NCI-H1930 (cell line): ENCODE measurements at regions not wholly inside any gene's neighbourhood (a gene's known extent, or its start where the extent isn't known, plus 50 kb on each side); places are given as distances from the start of the nearest gene placed in this dataset.
"Not testable (repeated sequence)": the region's sequence is repeated elsewhere in the genome, so short reads cannot be mapped to it uniquely, and the experiment has no call there.

Source experiments
- DNase-seq, 2 experiments: peaks; one replicate each; lab custom pipeline; 2025; lab: John Stamatoyannopoulos, UW

DNA sequence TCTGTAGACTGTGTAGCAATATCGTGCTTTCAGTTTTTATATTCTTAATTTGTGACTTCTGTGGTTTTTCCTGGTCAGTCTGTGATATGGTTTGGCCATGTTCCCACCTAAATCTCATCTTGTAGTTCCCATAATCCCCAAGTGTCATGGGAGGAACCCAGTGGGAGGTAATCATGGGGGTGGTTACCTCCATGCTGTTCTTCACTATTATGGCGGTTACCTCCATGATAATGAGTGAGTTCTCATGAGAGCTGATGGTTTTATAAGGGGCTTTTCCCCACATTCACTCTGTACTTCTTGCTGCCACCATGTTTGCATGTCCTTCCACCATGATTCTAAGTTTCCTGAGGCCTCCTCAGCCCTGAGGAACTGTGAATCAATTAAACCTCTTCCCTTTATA is 169.8 kb downstream of the LEPR start:
- no peak for DNase-seq

DNA sequence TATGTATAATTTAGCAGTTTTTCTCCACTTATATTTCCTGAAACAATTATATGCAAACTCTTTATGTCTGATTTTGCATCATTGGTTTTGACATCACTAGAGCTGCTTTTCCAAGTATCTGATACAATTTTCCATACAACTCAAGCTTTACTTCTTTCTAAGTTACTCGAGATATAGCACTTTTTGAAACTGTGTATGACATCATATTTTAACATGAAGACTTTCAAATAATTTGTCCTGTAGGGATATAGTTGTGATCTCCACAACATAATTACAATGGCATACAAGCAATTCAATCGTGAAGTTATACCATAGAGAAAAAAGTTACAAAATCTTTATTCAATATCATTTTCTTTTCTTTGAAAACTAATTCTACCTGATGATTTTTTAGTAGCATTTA is 173.0 kb downstream of the LEPR start:
- DNase-seq, result no peak

DNA sequence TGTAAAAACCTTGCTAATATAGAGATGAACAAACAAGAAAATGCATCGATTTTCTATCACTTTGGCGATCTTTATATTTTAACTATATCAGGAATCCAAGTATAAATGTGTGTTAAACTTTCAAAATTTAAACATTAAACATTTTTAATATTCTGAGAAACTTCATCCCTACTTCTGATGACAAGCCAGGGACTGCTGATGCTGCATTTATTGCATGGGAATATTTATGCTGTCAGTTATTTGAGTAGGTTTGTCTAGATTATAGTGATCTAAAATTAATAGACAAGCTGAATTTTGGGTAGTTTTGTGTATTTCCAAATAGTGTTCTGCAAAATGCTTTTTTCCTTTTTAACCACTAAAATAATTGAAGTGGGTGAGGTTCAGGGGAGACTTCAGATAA is 175.3 kb downstream of the LEPR start:
- DNase-seq, result no peak

DNA sequence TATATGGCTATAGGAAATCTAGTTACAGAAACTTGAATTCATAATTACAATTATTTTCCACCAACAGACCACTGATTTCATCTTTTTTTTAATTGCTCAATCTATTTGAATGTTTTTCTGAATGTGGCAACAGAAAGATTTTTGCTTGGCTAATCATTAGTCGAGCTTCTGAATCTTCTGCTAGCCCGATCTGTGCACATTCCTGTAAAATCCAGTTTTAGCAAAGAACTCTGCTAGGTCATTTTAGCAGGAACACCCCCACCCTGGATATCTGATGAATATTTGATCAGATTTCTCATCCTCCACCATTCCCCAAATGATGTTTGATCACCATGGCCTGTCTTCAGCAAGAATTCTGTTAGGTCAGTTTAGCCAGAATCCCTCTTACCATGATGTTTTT is 176.3 kb downstream of the LEPR start:
- DNase-seq, result no peak

DNA sequence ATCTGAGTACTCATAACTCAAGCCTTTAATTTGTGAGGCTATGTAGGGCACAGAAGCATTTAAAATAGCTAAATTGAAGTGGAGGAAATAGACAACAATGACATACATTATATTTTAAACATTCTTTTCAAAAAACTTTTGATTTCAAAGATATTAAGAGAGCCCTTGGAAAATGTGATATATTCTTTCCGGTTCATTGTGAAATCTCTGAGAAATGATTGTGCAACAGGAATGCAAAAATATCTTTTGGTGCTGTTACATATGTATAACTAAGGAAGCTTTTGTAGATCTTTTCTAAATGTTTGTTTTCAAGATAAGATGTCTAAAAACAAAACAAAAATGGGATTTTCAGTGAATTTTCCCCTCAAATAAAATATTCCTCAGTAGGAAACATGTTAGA is 185.2 kb downstream of the LEPR start:
- DNase-seq, result no peak

DNA sequence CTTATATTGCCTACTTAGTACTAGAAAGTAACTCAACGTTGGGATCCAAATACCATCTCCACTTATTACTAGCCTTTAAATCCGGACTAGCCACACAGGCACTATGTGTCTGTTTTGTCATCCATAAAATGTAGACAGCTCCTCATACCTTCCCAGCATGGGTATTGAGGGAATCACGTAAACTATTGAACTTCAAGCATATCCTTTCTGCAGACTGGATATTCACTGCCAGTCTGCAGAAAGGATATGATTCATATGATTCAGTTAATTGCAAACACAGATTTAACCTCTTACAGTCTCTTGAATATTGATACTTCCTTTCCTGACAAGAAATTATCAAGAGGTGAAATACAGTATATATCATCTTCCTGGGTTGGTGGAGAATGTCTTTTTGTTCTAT is 186.0 kb downstream of the LEPR start:
- DNase-seq, result no peak

DNA sequence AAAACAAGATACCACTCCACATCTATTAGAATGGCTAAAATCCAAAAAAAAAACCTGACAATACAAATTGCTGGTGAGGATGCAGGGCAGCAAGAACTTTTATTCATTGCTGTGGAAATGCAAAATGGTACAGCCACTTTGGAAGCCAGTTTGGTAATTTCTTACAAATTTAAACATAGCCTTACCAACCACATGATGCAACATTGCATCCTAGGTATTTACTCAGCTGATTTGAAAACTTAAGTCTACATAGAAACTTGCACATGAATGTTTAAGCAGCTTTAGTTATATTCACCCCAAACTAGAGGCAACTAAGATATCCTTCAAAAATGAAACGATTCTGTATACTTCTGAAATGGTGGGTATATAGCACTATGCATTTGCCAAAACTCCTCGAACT is 178.8 kb upstream of the PDE4B start:
- no peak for DNase-seq

DNA sequence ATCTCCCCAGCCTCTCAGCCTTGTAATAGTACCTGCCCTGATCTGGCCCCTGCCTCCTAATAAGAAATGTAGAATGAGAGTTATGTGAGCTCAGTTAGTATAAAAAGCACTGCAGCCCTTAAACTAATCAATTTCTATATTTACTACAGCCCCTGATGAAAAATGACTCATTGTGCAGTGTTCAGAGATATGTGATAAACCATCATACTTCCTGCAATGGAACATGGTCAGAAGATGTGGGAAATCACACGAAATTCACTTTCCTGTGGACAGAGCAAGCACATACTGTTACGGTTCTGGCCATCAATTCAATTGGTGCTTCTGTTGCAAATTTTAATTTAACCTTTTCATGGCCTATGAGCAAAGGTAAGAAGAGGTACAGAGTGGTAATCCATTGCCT is 176.8 kb upstream of the PDE4B start:
- no peak for DNase-seq

DNA sequence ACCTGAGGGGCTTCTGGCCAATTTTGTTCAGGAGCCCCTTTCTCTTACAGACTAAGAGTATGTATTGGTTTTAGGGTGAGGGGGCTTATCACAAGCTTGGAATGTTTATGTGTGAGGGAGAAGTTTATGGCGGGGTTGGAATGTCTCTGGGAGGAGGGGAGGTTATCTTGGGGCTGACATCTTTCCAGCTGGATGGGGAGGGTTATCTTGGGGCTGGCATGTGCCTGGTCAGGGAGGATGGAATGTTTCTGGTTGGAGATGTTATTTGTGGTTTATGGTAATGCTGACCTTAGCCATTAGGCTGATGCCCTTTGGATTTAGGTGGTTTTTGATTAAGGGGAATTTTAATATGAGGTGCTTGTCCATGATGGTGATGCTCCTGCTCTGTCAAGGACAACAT is 171.0 kb upstream of the PDE4B start:
- DNase-seq, result not testable (repeated sequence)

DNA sequence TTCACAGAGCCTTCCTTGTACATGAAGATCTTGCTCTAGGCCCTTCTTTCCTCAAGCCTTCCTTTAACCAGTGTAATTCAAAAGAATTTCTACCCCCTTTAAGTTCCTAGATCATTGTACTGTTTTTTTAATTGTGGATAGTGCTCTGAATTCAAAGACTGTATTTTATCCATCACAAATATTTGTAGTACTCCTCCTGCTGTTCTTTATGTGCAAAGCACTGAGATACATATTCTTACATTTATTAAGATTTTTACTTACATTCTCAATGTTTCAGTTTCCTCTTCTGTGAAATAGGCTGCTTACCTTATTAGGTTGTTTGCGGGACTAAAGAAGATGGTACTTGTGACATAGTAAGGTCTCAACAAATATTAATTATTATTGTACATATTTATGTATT is 168.8 kb upstream of the PDE4B start:
- no peak for DNase-seq

DNA sequence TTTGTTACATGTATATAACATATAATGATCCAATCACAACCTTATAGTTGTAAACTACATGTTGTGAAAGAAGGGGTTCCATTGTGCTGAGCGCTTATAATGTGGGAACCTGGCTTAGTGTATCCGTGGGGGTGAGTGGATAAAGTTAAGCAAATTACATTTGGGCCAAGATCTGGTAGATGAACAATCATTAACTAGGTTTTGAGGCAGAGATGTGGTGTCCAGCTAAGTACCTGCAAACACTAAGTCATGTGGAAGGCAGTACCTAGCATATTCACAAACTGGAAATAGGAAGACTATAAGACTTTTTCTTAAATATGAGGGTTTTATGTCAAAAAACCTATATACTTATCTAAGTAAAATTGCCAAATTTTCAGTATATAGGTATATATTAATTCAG is 167.2 kb upstream of the PDE4B start:
- DNase-seq, result no peak

DNA sequence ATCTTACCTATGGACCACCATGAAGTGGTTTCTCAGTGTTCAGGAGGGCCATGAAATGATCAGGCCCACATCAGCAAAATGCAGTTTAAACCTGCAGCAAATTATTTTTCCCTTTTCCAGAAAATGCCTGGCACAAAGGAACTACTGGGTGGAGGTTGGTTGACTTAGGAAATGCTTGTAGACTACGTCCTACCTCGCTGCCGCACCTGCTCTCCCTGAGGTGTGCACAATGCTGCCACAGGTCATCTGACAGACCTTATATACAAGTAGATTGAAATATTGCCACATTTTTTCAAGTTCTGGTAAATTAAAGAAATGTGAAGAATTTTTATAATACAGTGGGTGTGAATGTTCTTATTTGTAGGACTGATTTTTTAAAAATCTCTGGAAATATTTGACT is 166.7 kb upstream of the PDE4B start:
- no peak for DNase-seq

DNA sequence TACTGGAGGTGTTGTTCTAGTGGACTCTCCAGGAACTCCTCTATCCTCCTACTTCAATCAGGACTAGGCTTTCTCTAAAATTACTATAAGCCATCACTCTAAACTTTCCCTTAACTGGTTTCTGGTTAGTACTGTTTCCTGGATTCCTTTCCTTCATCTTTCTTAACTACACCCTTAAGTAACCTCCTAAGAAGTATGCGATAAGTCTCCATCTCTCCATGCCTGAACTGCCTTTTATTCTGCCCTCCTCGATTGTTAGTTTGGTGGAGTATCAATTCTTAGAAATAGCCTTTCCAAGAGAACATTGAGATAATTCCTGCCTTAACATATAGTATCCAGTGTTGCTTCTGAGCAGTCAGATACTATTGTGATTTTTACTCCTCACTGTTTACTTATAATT is 162.9 kb upstream of the PDE4B start:
- DNase-seq, result no peak

DNA sequence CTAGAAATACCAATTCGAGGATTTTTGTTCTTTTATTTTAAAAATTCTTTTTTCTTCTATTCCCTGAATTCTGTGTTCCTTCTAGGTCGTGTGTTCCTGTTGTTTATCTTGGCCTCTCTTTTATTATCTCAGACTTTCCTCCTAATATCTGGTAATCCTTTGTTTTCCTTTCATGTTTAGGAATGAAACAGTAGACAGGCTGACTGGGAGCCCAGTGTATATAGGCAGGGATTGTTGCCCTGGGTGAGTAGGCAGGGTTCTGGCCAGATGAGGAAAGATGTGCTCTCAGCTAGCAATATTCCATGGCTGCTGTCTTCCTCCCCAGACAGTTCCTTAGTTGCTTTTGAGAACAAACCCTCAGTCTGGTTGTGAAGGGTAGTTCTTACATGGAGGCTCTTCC is 161.8 kb upstream of the PDE4B start:
- DNase-seq, result no peak

DNA sequence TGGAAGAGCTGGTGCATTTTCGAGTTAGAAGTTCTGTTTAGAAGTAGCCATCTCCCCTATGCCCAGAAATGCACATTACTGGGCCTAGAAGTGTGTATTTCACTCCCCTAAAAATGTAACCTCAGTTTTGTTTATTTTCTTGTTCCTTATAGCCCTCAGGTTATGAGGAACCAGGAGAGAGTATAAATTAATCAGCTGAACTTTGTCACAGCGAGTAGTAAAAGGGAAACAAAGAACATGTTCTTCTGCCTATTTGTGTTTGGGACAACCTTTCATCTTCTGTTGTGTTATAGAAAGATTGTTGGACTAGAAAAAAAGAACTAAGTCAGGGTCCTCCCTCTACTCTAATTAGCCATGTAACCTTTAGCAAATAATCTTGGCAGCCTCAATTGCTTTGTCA is 160.5 kb upstream of the PDE4B start:
- DNase-seq, result no peak

DNA sequence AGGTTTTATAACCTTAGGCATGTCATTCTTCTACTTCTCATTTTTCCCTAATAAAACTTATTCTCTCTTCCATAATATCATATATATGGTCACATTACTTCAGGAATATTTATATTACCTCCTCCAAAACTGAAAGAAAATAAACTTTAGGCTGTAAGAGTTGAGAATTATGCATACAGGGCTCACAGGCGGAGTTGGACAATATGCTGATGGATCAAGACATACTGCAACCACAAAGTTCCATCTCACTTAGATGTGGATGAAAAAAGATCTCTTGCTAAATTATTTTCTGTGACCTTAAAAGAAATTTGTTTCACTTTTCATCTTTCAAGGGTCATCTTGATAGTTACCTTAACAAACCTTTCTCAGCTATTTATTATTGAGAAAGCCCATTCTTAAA is 152.6 kb upstream of the PDE4B start:
- no peak for DNase-seq

DNA sequence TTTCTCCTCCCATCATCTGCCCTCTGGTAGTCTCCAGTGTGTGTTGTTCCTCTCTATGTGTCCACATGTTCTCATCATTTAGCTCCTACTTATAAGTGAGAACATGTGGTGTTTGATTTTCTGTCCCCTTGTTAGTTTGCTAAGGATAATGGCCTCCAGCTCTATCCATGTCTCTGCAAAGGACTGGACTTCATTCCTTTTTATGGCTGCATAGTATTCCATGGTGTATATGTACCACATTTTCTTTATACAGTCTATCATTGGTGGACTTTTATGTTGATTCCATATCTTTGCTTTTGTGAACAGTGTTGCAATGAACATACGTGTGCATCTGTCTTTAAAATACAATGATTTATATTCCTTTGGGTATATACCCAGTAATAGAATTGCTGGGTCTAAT is 143.5 kb upstream of the PDE4B start:
- not testable (repeated sequence) for DNase-seq

DNA sequence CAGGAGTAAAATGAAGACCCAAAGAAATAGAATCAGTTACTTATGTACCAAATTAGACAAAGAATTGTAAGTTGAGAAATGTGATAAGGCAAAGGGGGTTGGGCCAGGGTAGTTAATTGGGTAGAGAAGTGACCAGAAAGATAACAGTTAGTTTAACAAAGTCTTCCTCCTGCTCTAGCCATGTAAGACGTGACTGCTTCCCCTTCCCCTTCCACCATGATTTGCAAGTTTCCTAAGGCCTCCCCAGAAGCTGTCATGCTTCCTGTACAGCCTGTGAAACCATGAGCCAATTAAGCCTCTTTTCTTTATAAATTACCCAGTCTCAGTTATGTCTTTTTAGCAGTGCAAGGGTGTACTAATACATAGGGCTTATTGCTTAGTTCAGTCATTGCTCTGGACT is 142.0 kb upstream of the PDE4B start:
- no peak for DNase-seq

DNA sequence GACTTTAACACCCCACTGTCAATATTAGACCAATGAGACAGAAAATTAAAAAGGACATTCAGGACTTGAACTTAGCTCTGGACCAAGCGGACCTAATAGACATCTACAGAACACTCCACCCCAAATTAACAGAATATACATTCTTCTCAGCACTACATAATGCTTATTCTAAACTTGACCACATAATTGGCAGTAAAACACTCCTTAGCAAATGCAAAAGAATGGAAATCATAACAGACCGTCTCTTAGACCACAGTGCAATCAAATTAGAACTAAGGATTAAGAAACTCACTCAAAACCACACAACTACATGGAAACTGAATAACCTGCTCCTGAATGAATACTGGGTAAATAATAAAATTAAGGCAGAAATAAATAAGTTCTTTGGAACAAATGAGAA is 138.2 kb upstream of the PDE4B start:
- not testable (repeated sequence) for DNase-seq

DNA sequence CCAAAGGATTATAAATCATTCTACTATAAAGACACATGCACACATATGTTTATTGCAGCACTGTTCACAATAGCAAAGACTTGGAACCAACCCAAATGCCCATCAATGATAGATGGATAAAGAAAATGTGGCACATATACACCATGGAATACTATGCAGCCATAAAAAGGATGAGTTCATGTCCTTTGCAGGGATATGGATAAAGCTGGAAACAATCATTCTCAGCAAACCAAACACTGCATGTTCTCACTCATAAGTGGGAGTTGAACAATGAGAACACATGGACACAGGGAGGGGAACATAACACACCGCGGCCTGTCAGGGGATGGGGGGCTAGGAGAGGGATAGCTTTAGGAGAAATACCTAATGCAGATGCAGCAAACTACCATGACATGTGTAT is 135.1 kb upstream of the PDE4B start:
- not testable (repeated sequence) for DNase-seq

DNA sequence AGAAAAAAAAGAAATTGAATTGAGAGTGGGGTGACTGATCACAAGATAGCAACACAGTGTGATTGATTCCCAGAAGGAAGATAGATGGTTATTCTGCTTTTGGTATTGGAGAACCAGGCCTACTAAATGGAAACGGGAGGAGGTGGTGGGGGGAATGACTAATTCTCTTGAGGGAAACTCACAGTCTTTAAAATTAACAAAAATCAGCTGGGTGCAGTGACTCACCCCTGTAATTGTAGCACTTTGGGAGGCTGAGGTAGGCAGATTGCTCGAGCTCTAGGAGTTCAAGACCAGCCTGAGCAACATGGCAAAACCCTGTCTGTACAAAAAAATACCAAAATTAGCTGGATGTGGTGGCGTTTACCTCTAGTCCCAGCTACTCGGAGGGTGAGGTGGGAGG is 134.6 kb upstream of the PDE4B start:
- DNase-seq, result no peak

DNA sequence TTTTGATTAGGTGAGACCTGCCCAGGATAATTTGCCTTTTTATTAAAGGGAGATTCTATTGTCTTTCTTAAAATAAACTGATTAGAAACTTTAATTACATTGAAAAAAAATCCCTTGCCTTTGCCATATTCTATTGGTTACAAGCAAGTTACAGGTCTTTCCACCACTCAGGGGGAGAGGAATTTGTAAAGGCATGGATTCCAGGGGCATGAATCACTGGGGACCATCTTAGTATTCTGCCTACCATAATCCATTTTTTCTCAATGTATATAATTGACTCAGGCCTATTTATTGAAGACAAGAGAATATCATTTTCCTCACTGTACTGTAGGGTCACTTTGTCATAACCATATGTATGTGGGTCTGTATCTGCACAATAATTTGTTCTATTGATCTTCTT is 124.3 kb upstream of the PDE4B start:
- DNase-seq, result no peak

DNA sequence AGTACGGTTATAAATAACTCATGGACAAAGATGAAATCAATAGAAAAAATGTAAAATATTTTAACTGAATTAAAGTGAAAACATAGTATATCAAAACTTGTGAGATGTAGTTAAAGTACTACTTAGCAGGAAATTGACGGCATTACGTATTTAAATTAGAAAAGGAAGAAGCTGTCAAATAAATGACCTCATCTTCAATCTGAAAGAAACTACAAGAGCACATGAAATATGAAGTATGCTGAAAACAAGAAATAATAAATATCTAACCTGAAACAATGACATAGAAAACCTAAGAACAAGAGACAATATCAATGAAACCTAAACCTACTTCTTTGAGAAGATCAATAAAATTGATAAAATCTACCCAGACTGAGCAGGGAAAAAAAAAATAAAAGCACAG is 122.2 kb upstream of the PDE4B start:
- no peak for DNase-seq

DNA sequence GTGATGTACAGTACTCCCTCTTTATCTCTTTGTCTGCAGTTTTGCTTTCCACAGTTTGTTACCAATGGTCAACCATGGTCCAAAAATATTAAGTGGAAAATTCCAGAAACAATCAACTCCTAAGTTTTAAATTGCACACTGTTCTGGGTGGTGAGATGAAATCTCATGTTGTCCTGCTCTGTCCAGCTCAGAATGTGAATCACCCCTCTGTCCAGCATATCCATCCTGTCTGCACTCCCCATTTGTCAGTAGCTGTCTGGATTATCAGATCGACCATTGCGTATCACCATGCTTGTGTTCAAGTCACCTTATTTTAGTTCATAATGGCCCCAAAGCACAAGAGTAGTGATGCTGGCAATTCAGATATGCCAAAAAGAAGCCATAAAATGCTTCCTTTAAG is 118.2 kb upstream of the PDE4B start:
- no peak for DNase-seq

DNA sequence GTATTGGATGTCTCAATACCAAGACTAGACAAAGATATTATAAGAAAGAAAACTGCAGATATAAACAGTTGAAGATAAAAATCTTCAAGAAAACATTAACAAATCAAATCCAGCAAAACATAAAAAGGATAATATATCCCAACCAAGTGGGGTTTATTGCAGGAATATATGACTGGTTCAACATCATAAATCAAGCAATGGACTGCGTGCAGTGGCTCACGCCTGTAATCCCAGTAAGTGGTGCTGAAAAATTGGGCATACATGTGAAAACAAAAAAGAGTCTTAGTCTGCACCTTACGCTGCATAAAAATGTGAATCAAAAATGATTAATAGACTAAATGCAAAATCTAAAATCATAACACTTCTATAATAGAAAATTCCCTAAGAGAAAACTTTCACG is 112.9 kb upstream of the PDE4B start:
- DNase-seq, result no peak
